ENCODE measurements at regions not wholly inside any gene's neighbourhood (a gene's known extent, or its start where the extent isn't known, plus 50 kb on each side); places are given as distances from the start of the nearest gene placed in this dataset.

DNA sequence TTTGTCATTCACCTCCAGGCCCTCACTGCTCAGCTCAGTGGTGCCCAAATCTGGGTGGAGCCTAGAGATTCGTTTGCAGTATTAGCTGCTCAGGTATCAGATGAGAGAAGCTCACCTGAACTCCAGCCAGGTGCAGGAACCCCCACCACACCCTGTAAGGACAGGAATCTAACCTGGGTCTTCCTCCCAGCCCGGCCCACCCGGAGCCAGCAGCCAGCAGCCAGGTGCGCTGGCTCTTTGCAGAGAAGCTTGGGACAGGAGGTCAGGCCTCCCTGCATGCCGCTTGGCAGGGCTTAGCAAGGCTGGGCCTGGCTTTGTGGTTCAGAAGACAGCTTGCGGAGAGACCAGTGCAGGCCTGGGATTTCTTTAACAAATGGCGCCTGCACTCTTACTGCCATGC is 125.6 kb upstream of the MYL2 start:
- TF ChIP-seq, protein P1, sequence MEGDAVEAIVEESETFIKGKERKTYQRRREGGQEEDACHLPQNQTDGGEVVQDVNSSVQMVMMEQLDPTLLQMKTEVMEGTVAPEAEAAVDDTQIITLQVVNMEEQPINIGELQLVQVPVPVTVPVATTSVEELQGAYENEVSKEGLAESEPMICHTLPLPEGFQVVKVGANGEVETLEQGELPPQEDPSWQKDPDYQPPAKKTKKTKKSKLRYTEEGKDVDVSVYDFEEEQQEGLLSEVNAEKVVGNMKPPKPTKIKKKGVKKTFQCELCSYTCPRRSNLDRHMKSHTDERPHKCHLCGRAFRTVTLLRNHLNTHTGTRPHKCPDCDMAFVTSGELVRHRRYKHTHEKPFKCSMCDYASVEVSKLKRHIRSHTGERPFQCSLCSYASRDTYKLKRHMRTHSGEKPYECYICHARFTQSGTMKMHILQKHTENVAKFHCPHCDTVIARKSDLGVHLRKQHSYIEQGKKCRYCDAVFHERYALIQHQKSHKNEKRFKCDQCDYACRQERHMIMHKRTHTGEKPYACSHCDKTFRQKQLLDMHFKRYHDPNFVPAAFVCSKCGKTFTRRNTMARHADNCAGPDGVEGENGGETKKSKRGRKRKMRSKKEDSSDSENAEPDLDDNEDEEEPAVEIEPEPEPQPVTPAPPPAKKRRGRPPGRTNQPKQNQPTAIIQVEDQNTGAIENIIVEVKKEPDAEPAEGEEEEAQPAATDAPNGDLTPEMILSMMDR (IDR thresholded peaks at IDR 0.05; ENCODE audit: unreplicated experiment) = no peak
- H3K9me3 Mint-ChIP-seq (ENCODE audit: low read depth) = no peaks in the 10 kb centered on the region
- H3K27ac Mint-ChIP-seq = no peak overlapping the region
- H3K4me3 Mint-ChIP-seq (ENCODE audit: low read depth) = no peak overlapping the region
- H3K4me1 Mint-ChIP-seq (ENCODE audit: low read depth) = peaks cover 23% of the 10 kb centered on the region
- H3K36me3 Mint-ChIP-seq (ENCODE audit: insufficient read depth) = peaks cover 12% of the 10 kb centered on the region
- no peak for DNase-seq (ENCODE audit: low spot score, unreplicated experiment)
- H3K27me3 Mint-ChIP-seq = no peaks in the 10 kb centered on the region

DNA sequence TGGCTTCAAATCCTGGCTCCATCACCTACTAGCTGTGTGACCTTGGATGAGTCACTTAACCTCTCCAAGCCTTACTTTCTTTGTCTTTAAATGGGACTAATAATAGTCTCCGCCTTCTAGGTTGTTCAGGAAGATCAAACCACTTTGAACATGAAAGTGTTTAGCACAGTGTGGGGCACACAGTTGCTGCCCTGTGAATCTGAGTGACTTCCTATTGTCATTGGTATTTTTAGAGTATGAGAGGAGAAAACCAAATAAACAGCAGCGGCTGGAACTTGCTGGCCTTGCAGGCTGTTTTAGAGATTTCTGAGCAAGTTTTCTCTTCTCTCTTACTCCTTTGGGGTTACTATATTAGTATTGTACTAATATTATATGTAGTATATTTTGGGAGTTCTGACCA is 120.7 kb upstream of the MYL2 start:
- TF ChIP-seq, protein P1 (IDR thresholded peaks at IDR 0.05; ENCODE audit: unreplicated experiment) = no peak
- H3K9me3 Mint-ChIP-seq (ENCODE audit: low read depth) = no peaks in the 10 kb centered on the region
- H3K27me3 Mint-ChIP-seq = no peaks in the 10 kb centered on the region
- no peak overlapping the region for H3K27ac Mint-ChIP-seq
- DNase-seq (ENCODE audit: low spot score, unreplicated experiment) = no peak
- H3K4me1 Mint-ChIP-seq (ENCODE audit: low read depth) = peaks cover 28% of the 10 kb centered on the region
- H3K4me3 Mint-ChIP-seq (ENCODE audit: low read depth) = no peak overlapping the region
- peaks cover 11% of the 10 kb centered on the region for H3K36me3 Mint-ChIP-seq (ENCODE audit: insufficient read depth)

DNA sequence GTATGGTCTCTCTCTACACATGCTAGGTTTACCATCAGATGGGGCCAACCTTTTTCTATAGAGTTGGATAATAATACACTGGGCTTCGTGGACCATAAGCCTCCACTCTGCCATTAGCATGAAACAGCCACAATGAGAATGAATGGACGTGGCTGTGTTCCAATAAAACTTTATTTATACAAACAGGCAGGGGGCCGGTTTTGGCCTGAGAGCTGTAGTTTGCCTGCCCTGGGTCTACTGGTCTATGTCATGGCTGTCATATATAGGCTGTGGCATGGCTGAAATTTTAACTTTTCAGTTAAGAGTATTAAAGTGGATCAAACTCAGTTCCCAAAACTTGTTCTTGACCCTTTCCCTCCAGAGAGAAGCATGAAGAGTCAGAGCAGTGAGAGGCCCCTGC is 120.3 kb upstream of the MYL2 start:
- Mint-ChIP-seq H3K36me3 (ENCODE audit: insufficient read depth) (peaks cover 11% of the 10 kb centered on the region), H3K27me3 (no peaks in the 10 kb centered on the region), H3K27ac (no peak overlapping the region), H3K9me3 (ENCODE audit: low read depth) (no peaks in the 10 kb centered on the region), H3K4me3 (ENCODE audit: low read depth) (no peak overlapping the region), H3K4me1 (ENCODE audit: low read depth) (peaks cover 32% of the 10 kb centered on the region)
- no peak for DNase-seq (ENCODE audit: low spot score, unreplicated experiment)
- TF ChIP-seq, protein P1 (IDR thresholded peaks at IDR 0.05; ENCODE audit: unreplicated experiment) = no peak

DNA sequence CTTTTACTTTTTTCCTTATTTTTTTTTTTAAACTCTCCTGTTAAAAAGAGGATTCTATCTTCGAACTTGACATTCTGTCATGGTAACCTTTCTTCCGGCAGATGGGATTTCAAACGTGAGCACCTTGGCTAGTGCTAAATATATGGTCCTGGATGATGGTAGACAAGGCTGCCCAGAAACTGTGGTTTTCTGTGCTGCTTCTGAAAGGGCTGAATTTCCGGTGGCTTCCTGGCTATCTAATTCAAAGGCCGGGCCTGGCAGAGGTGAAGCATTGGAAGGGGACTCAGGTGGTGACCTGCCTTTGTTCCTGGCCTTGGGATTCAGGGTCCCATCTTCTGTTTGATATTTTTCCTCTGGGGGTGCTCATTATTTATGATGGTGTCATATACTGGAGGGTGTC is 118.6 kb upstream of the MYL2 start:
- Mint-ChIP-seq H3K27ac (no peak overlapping the region), H3K36me3 (ENCODE audit: insufficient read depth) (peaks cover 11% of the 10 kb centered on the region), H3K4me1 (ENCODE audit: low read depth) (peaks cover 33% of the 10 kb centered on the region), H3K4me3 (ENCODE audit: low read depth) (no peak overlapping the region), H3K9me3 (ENCODE audit: low read depth) (no peaks in the 10 kb centered on the region), H3K27me3 (no peaks in the 10 kb centered on the region)
- DNase-seq (ENCODE audit: low spot score, unreplicated experiment) = no peak
- TF ChIP-seq, protein P1 (IDR thresholded peaks at IDR 0.05; ENCODE audit: unreplicated experiment) = no peak

DNA sequence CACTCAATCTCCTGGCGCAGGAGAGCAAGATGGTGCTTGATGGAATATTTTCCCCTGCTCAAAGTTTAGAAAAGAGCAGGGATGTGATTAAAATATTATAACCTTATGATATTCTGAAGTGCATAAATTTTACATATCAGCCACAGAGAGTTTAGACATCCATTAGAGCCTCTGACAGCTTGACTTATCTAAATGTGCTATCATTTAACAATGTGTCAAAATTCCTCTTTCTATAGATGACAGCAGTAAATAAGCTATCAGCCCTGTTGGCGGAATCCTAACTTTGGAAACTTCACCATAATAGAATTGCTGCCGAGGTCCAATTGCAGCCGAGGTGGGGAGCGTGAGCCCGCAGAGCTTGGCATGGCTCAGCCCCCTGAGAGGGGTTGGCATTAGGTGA is 117.7 kb upstream of the MYL2 start:
- Mint-ChIP-seq H3K27me3 (no peaks in the 10 kb centered on the region), H3K9me3 (ENCODE audit: low read depth) (no peaks in the 10 kb centered on the region), H3K27ac (no peak overlapping the region), H3K4me3 (ENCODE audit: low read depth) (peak overlapping the region; percentile 64), H3K4me1 (ENCODE audit: low read depth) (peaks cover 33% of the 10 kb centered on the region), H3K36me3 (ENCODE audit: insufficient read depth) (peaks cover 10% of the 10 kb centered on the region)
- DNase-seq (ENCODE audit: low spot score, unreplicated experiment) = no peak
- TF ChIP-seq, protein P1 (IDR thresholded peaks at IDR 0.05; ENCODE audit: unreplicated experiment) = no peak

Measured in progenitor cell of endocrine pancreas (in vitro differentiated cells).